H1 (cell line): ENCODE measurements at regions not wholly inside any gene's neighbourhood (a gene's known extent, or its start where the extent isn't known, plus 50 kb on each side); places are given as distances from the start of the nearest gene placed in this dataset.

Experiments used
- MAFK ChIP-seq: IDR thresholded peaks from 2 replicates; pipeline ENCODE4 v1.6.1; 2012; ENCODE audit warnings: low read depth, mild to moderate bottlenecking, improper control_type of control experiment, low read length
- NANOG ChIP-seq: IDR thresholded peaks from 2 replicates; pipeline ENCODE4 v1.6.1; 2011; ENCODE audit warnings: low read length, low read depth, mild to moderate bottlenecking, inconsistent platforms; ENCODE audit not compliant: insufficient read depth, poor library complexity, severe bottlenecking
- POLR2A ChIP-seq, 2 experiments: IDR thresholded peaks; 1 replicate in 1 of 2; 2 replicates in 1 of 2; pipeline ENCODE4 v1.6.1; 2011; ENCODE audit warnings: low read depth in 2 of 2, low read length in 2 of 2, mild to moderate bottlenecking in 2 of 2; ENCODE audit errors: control extremely low read depth in 1 of 2
- RAD21 ChIP-seq, 2 experiments: IDR thresholded peaks in 1 of 2; conservative IDR thresholded peaks in 1 of 2; 2 replicates each; pipeline ENCODE4 v1.6.1; 2011; ENCODE audit warnings: low read depth in 2 of 2, low read length in 2 of 2, improper control_type of control experiment in 1 of 2, inconsistent platforms in 1 of 2, mild to moderate bottlenecking in 1 of 2, moderate library complexity in 1 of 2
- RFX5 ChIP-seq: IDR thresholded peaks from 2 replicates; pipeline ENCODE4 v1.6.1; 2011; ENCODE audit warnings: low read depth, low read length, improper control_type of control experiment, borderline replicate concordance
- ZNF274 ChIP-seq: IDR thresholded peaks from 2 replicates; pipeline ENCODE4 v1.7.0; 2012; ENCODE audit warnings: low read length, borderline replicate concordance; ENCODE audit errors: extremely low read depth

DNA sequence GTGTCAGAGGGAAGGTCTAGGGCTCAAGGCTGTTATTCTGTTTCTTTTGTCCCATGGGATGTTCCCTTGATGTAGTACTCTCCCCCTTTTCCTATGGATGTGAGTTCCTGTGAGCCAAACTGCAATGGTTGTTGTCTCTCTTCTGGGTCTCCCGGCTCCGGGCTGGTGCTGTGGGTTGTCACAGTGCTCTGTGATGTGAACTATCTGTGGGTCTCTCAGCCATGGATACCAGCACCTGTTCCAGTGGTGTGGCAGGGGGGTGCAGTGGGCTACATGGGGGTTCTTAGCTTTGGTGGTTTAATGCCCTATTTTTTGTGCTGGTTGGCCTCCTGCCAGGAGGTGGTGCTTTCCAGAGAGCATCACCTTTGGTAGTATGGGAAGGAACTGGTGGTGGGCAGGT lies 941.1 kb downstream of the KCNA4 start:
- TF ChIP-seq POLR2A (IDR thresholded peaks at IDR 0.05; ENCODE audit: control extremely low read depth in 1 of 2, low read depth in 2 of 2, low read length in 2 of 2) (no peak), RAD21 (IDR thresholded peaks at IDR 0.05 in 1 of 2, conservative IDR thresholded peaks at IDR 0.05 in 1 of 2; ENCODE audit: low read depth in 2 of 2, low read length in 2 of 2) (no peak), MAFK (no peak), ZNF274 (no peak), NANOG (no peak), RFX5 (no peak)
